ENCODE measurements at regions not wholly inside any gene's neighbourhood (a gene's known extent, or its start where the extent isn't known, plus 50 kb on each side); places are given as distances from the start of the nearest gene placed in this dataset.

DNA sequence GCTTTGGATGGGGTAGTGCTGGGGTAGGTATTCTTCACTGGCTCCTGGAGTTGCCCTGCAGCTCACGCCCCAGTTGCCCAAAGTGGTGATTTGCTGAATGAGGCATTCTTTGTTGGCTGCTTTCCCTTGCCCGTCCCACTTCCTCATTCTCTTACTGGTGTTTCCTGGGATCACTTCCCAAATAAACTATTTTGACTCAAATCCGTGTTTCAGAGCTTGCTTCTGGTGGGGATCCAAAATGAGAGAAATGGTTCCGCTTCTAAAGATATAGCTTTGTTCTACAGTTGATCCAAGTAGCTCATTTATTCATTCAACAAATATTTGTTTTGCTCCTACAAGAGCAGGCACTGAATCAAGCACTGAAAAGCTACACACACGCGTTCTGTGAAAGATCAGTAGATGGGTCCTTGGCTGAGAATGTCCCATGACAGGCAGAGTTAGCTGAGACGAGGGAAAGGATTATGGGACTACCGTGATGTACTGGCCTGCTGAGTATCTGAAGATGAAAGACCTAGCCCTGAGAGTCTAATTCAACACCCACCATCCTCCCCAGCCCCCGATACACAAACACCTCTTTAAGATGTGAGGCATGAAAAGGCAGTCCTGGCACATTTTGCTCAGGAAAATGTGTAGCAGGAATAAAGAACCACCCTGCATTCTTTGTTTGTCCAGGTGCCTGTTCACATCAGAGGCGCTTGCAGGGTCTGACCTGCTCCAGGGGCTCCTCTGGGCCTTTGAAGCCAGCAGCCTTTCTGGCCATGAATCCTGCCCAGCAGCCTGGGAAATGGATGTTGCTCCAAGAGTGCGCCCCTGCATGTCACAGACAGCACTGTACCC lies 143.1 kb upstream of the RANBP3L start:
- no peak for ATAC-seq (ENCODE audit: insufficient read depth, low read depth)
- Histone ChIP-seq H3K27ac (ENCODE audit: low read length) (no peak overlapping the region), H3K4me3 (ENCODE audit: low read depth in 1 of 2, low read length in 2 of 2) (no peak overlapping the region), H4K20me1 (ENCODE audit: insufficient read depth, low read length) (no peaks in the 10 kb centered on the region), H3K79me2 (ENCODE audit: insufficient read depth, low read length) (no peaks in the 10 kb centered on the region), H3K9ac (ENCODE audit: low read depth, low read length) (no peak overlapping the region), H3K27me3 (ENCODE audit: insufficient read depth, low read length, poor library complexity) (peaks cover 2% of the 10 kb centered on the region), H3K36me3 (ENCODE audit: insufficient read depth, low read length) (no peaks in the 10 kb centered on the region), H2AFZ (ENCODE audit: low read depth, low read length) (no peak overlapping the region), H3K4me2 (ENCODE audit: insufficient read depth, low read length) (no peak overlapping the region), H3K9me3 (ENCODE audit: insufficient read depth, low read length, severe bottlenecking) (no peaks in the 10 kb centered on the region), H3K4me1 (ENCODE audit: insufficient read depth, low read length) (no peaks in the 10 kb centered on the region)
- DNase-seq, result no peak
- no peak for TF ChIP-seq CTCF (IDR thresholded peaks at IDR 0.05; ENCODE audit: borderline replicate concordance, extremely low read depth, low read length, poor library complexity, severe bottlenecking)
- no peak for TF ChIP-seq EZH2 (IDR thresholded peaks at IDR 0.05; ENCODE audit: borderline replicate concordance, low read depth, low read length, severe bottlenecking)

DNA sequence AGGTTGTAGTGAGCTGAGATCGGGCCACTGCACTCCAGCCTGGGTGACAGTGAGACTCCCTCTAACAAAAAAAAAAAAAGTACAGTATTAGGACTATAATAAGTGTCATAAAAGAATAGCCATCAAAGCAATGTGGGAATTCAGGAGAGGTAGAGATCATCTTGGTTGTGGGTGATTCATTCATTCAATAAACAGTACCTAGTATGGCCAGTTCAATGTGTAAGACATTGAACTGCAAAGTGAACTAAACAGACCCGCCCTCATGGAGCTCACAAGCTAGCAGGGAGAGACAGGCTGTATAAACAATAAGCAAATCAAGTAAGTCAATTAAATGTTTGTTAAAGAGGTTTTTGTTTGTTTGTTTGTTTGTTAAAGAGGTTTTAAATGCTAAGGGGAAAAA lies 146.1 kb upstream of the RANBP3L start:
- H3K36me3 ChIP-seq (ENCODE audit: insufficient read depth, low read length), result no peaks in the 10 kb centered on the region
- no peaks in the 10 kb centered on the region for H3K4me1 ChIP-seq (ENCODE audit: insufficient read depth, low read length)
- H3K4me3 ChIP-seq (ENCODE audit: low read depth in 1 of 2, low read length in 2 of 2), result no peak overlapping the region
- H3K79me2 ChIP-seq (ENCODE audit: insufficient read depth, low read length), result no peaks in the 10 kb centered on the region
- DNase-seq (no peak), ATAC-seq (ENCODE audit: insufficient read depth, low read depth) (no peak)
- H3K9me3 ChIP-seq (ENCODE audit: insufficient read depth, low read length, severe bottlenecking), result no peaks in the 10 kb centered on the region
- TF ChIP-seq EZH2 (IDR thresholded peaks at IDR 0.05; ENCODE audit: borderline replicate concordance, low read depth, low read length, severe bottlenecking) (no peak), CTCF (IDR thresholded peaks at IDR 0.05; ENCODE audit: borderline replicate concordance, extremely low read depth, low read length, poor library complexity, severe bottlenecking) (no peak)
- H3K27ac ChIP-seq (ENCODE audit: low read length), result no peak overlapping the region
- no peak overlapping the region for H3K4me2 ChIP-seq (ENCODE audit: insufficient read depth, low read length)
- H3K9ac ChIP-seq (ENCODE audit: low read depth, low read length), result no peak overlapping the region
- no peak overlapping the region for H2AFZ ChIP-seq (ENCODE audit: low read depth, low read length)
- no peaks in the 10 kb centered on the region for H3K27me3 ChIP-seq (ENCODE audit: insufficient read depth, low read length, poor library complexity)
- H4K20me1 ChIP-seq (ENCODE audit: insufficient read depth, low read length), result no peaks in the 10 kb centered on the region

GRCh38 chr5:36450229-36451014 lies 148.7 kb upstream of the RANBP3L start:
- Histone ChIP-seq H3K27me3 (ENCODE audit: insufficient read depth, low read length, poor library complexity) (no peaks in the 10 kb centered on the region), H3K4me2 (ENCODE audit: insufficient read depth, low read length) (no peak overlapping the region), H2AFZ (ENCODE audit: low read depth, low read length) (no peak overlapping the region), H3K79me2 (ENCODE audit: insufficient read depth, low read length) (no peaks in the 10 kb centered on the region), H4K20me1 (ENCODE audit: insufficient read depth, low read length) (no peaks in the 10 kb centered on the region), H3K9me3 (ENCODE audit: insufficient read depth, low read length, severe bottlenecking) (no peaks in the 10 kb centered on the region), H3K36me3 (ENCODE audit: insufficient read depth, low read length) (no peaks in the 10 kb centered on the region), H3K4me1 (ENCODE audit: insufficient read depth, low read length) (no peaks in the 10 kb centered on the region), H3K27ac (ENCODE audit: low read length) (no peak overlapping the region), H3K4me3 (ENCODE audit: low read depth in 1 of 2, low read length in 2 of 2) (no peak overlapping the region), H3K9ac (ENCODE audit: low read depth, low read length) (no peak overlapping the region)
- TF ChIP-seq CTCF (IDR thresholded peaks at IDR 0.05; ENCODE audit: borderline replicate concordance, extremely low read depth, low read length, poor library complexity, severe bottlenecking), result no peak
- TF ChIP-seq EZH2 (IDR thresholded peaks at IDR 0.05; ENCODE audit: borderline replicate concordance, low read depth, low read length, severe bottlenecking), result no peak
- DNase-seq (no peak), ATAC-seq (ENCODE audit: insufficient read depth, low read depth) (no peak)
